ENCODE measurements at regions not wholly inside any gene's neighbourhood (a gene's known extent, or its start where the extent isn't known, plus 50 kb on each side); places are given as distances from the start of the nearest gene placed in this dataset.

- no peak overlapping the region for H2AFZ ChIP-seq (ENCODE audit: low read depth, low read length)
- H3K4me3 ChIP-seq (ENCODE audit: low read length), result no peak overlapping the region
- no peaks in the 10 kb centered on the region for H3K9me3 ChIP-seq (ENCODE audit: low read length)
- H3K36me3 ChIP-seq (ENCODE audit: insufficient read depth, low read length), result no peaks in the 10 kb centered on the region
- no peaks in the 10 kb centered on the region for H3K27me3 ChIP-seq (ENCODE audit: insufficient read depth, low read length)
- no peaks in the 10 kb centered on the region for H3K4me1 ChIP-seq (ENCODE audit: insufficient read depth, low read length)
Measured at GRCh38 chr22:48093981-48094380, 1331.5 kb downstream of the TBC1D22A start.

- no peaks in the 10 kb centered on the region for H3K4me1 ChIP-seq (ENCODE audit: insufficient read depth, low read length)
- no peak overlapping the region for H2AFZ ChIP-seq (ENCODE audit: low read depth, low read length)
- no peaks in the 10 kb centered on the region for H3K9me3 ChIP-seq (ENCODE audit: low read length)
- H3K4me3 ChIP-seq (ENCODE audit: low read length), result no peak overlapping the region
- H3K36me3 ChIP-seq (ENCODE audit: insufficient read depth, low read length), result no peaks in the 10 kb centered on the region
- H3K27me3 ChIP-seq (ENCODE audit: insufficient read depth, low read length), result no peaks in the 10 kb centered on the region
Measured at GRCh38 chr22:48092866-48093265, 1330.4 kb downstream of the TBC1D22A start.

- no peaks in the 10 kb centered on the region for H3K9me3 ChIP-seq (ENCODE audit: low read length)
- H3K27me3 ChIP-seq (ENCODE audit: insufficient read depth, low read length), result no peaks in the 10 kb centered on the region
- H3K36me3 ChIP-seq (ENCODE audit: insufficient read depth, low read length), result no peaks in the 10 kb centered on the region
- H3K4me1 ChIP-seq (ENCODE audit: insufficient read depth, low read length), result no peaks in the 10 kb centered on the region
- H2AFZ ChIP-seq (ENCODE audit: low read depth, low read length), result no peak overlapping the region
- H3K4me3 ChIP-seq (ENCODE audit: low read length), result no peak overlapping the region
Measured at GRCh38 chr22:48091656-48092223, 1329.3 kb downstream of the TBC1D22A start.

- Histone ChIP-seq H3K4me1 (ENCODE audit: insufficient read depth, low read length) (no peaks in the 10 kb centered on the region), H3K4me3 (ENCODE audit: low read length) (no peak overlapping the region), H2AFZ (ENCODE audit: low read depth, low read length) (no peak overlapping the region), H3K9me3 (ENCODE audit: low read length) (no peaks in the 10 kb centered on the region), H3K36me3 (ENCODE audit: insufficient read depth, low read length) (no peaks in the 10 kb centered on the region), H3K27me3 (ENCODE audit: insufficient read depth, low read length) (no peaks in the 10 kb centered on the region)
Measured at GRCh38 chr22:48091060-48091650, 1328.7 kb downstream of the TBC1D22A start.

GRCh38 chr22:48090332-48090672 is 1327.9 kb downstream of the TBC1D22A start:
- H3K9me3 ChIP-seq (ENCODE audit: low read length), result no peaks in the 10 kb centered on the region
- H3K36me3 ChIP-seq (ENCODE audit: insufficient read depth, low read length), result no peaks in the 10 kb centered on the region
- no peaks in the 10 kb centered on the region for H3K27me3 ChIP-seq (ENCODE audit: insufficient read depth, low read length)
- no peaks in the 10 kb centered on the region for H3K4me1 ChIP-seq (ENCODE audit: insufficient read depth, low read length)
- no peak overlapping the region for H2AFZ ChIP-seq (ENCODE audit: low read depth, low read length)
- no peak overlapping the region for H3K4me3 ChIP-seq (ENCODE audit: low read length)

GRCh38 chr22:48089601-48090331 is 1327.3 kb downstream of the TBC1D22A start:
- Histone ChIP-seq H3K4me3 (ENCODE audit: low read length) (no peak overlapping the region), H2AFZ (ENCODE audit: low read depth, low read length) (no peak overlapping the region), H3K4me1 (ENCODE audit: insufficient read depth, low read length) (no peaks in the 10 kb centered on the region), H3K36me3 (ENCODE audit: insufficient read depth, low read length) (no peaks in the 10 kb centered on the region), H3K9me3 (ENCODE audit: low read length) (no peaks in the 10 kb centered on the region), H3K27me3 (ENCODE audit: insufficient read depth, low read length) (no peaks in the 10 kb centered on the region)

- H3K36me3 ChIP-seq (ENCODE audit: insufficient read depth, low read length), result no peaks in the 10 kb centered on the region
- H3K4me1 ChIP-seq (ENCODE audit: insufficient read depth, low read length), result no peaks in the 10 kb centered on the region
- no peak overlapping the region for H3K4me3 ChIP-seq (ENCODE audit: low read length)
- no peaks in the 10 kb centered on the region for H3K27me3 ChIP-seq (ENCODE audit: insufficient read depth, low read length)
- no peak overlapping the region for H2AFZ ChIP-seq (ENCODE audit: low read depth, low read length)
- H3K9me3 ChIP-seq (ENCODE audit: low read length), result no peaks in the 10 kb centered on the region
Measured at GRCh38 chr22:48088926-48089536, 1326.6 kb downstream of the TBC1D22A start.

- H3K9me3 ChIP-seq (ENCODE audit: low read length), result no peaks in the 10 kb centered on the region
- H3K36me3 ChIP-seq (ENCODE audit: insufficient read depth, low read length), result no peaks in the 10 kb centered on the region
- no peak overlapping the region for H2AFZ ChIP-seq (ENCODE audit: low read depth, low read length)
- H3K4me1 ChIP-seq (ENCODE audit: insufficient read depth, low read length), result no peaks in the 10 kb centered on the region
- H3K4me3 ChIP-seq (ENCODE audit: low read length), result no peak overlapping the region
- no peaks in the 10 kb centered on the region for H3K27me3 ChIP-seq (ENCODE audit: insufficient read depth, low read length)
Measured at GRCh38 chr22:48088251-48088650, 1325.8 kb downstream of the TBC1D22A start.

- H3K9me3 ChIP-seq (ENCODE audit: low read length), result no peaks in the 10 kb centered on the region
- no peaks in the 10 kb centered on the region for H3K36me3 ChIP-seq (ENCODE audit: insufficient read depth, low read length)
- no peaks in the 10 kb centered on the region for H3K4me1 ChIP-seq (ENCODE audit: insufficient read depth, low read length)
- H2AFZ ChIP-seq (ENCODE audit: low read depth, low read length), result no peak overlapping the region
- no peak overlapping the region for H3K4me3 ChIP-seq (ENCODE audit: low read length)
- no peaks in the 10 kb centered on the region for H3K27me3 ChIP-seq (ENCODE audit: insufficient read depth, low read length)
Measured at GRCh38 chr22:48085901-48086645, 1323.6 kb downstream of the TBC1D22A start.

GRCh38 chr22:48084729-48085050 is 1322.2 kb downstream of the TBC1D22A start:
- Histone ChIP-seq H3K36me3 (ENCODE audit: insufficient read depth, low read length) (no peaks in the 10 kb centered on the region), H3K4me1 (ENCODE audit: insufficient read depth, low read length) (no peaks in the 10 kb centered on the region), H3K9me3 (ENCODE audit: low read length) (no peaks in the 10 kb centered on the region), H3K4me3 (ENCODE audit: low read length) (no peak overlapping the region), H2AFZ (ENCODE audit: low read depth, low read length) (no peak overlapping the region), H3K27me3 (ENCODE audit: insufficient read depth, low read length) (no peaks in the 10 kb centered on the region)

- Histone ChIP-seq H3K4me1 (ENCODE audit: insufficient read depth, low read length) (no peaks in the 10 kb centered on the region), H3K36me3 (ENCODE audit: insufficient read depth, low read length) (no peaks in the 10 kb centered on the region), H2AFZ (ENCODE audit: low read depth, low read length) (no peak overlapping the region), H3K27me3 (ENCODE audit: insufficient read depth, low read length) (no peaks in the 10 kb centered on the region), H3K9me3 (ENCODE audit: low read length) (no peaks in the 10 kb centered on the region), H3K4me3 (ENCODE audit: low read length) (no peak overlapping the region)
Measured at GRCh38 chr22:48084041-48084728, 1321.7 kb downstream of the TBC1D22A start.

- no peak overlapping the region for H2AFZ ChIP-seq (ENCODE audit: low read depth, low read length)
- no peaks in the 10 kb centered on the region for H3K4me1 ChIP-seq (ENCODE audit: insufficient read depth, low read length)
- no peaks in the 10 kb centered on the region for H3K36me3 ChIP-seq (ENCODE audit: insufficient read depth, low read length)
- no peaks in the 10 kb centered on the region for H3K27me3 ChIP-seq (ENCODE audit: insufficient read depth, low read length)
- H3K4me3 ChIP-seq (ENCODE audit: low read length), result no peak overlapping the region
- H3K9me3 ChIP-seq (ENCODE audit: low read length), result no peaks in the 10 kb centered on the region
Measured at GRCh38 chr22:48083502-48083901, 1321.1 kb downstream of the TBC1D22A start.

Data from neuron (in vitro differentiated cells).